HG03135 (cell line): ENCODE measurements at regions not wholly inside any gene's neighbourhood (a gene's known extent, or its start where the extent isn't known, plus 50 kb on each side); places are given as distances from the start of the nearest gene placed in this dataset.
"Not testable (repeated sequence)": the region's sequence is repeated elsewhere in the genome, so short reads cannot be mapped to it uniquely, and the experiment has no call there.

ENCODE experiments used
- ATAC-seq: cut with Tn5 transposase; IDR thresholded peaks from one replicate; pipeline ENCODE4 v1.9.1; 2021; ENCODE audit warnings: mild to moderate bottlenecking, moderate library complexity; ENCODE audit not compliant: unreplicated experiment

DNA sequence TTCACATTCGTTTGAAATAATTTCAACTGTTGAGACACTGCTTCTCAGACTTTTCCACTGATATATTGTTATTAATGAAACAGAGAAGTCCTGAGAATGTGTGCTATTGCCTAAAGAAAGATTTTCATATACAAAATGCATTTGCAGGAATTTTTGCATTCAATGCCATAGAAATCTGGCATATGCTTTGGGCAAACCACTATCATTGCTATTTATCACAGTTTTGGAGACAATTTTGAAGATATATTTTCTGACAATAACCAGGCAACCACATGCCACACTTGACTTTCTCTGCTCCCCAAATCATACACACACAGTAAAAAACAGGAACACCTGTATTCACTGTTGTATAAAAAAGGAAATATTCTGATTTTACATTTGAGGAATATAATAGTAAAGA is 1303.7 kb upstream of the IGFBP7 start:
- ATAC-seq, result no peak

DNA sequence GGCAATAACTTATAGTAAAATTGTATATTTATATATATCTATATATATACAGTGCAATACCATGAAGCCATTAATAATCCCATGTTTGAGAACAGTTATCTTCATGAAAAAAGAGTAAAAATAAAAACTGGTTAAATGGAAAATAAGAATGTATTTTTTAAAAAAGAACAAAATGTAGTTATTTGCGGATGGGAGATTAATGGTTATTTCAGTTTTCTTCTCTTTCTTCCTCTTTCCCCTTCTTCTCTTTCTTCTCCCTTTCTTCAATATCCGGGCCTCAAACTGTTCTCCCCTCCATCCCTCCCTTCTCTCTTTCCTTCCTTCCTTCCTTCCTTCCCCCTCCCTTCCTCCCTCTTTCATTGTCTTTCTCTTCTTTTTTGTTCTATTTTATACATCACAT is 1301.7 kb upstream of the IGFBP7 start:
- ATAC-seq, result no peak

DNA sequence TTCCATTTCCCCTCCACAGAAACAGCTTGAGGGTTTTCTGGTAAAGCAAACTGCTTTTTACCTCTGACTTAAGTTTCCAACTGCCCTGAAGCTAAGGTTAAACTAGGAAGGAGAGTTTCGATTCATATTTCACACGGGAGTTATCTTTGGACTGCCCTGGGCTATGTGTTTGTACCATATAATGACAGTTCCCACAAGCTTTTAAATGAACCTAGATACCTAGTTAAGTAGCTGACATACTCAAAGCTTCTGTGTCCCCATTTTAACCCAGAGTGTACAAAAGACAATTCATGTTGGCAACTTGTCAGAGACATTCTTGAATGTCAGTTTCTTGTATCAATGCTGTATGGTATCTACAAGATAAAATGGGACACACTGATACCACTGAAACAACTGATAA is 1296.6 kb upstream of the IGFBP7 start:
- ATAC-seq, result no peak

DNA sequence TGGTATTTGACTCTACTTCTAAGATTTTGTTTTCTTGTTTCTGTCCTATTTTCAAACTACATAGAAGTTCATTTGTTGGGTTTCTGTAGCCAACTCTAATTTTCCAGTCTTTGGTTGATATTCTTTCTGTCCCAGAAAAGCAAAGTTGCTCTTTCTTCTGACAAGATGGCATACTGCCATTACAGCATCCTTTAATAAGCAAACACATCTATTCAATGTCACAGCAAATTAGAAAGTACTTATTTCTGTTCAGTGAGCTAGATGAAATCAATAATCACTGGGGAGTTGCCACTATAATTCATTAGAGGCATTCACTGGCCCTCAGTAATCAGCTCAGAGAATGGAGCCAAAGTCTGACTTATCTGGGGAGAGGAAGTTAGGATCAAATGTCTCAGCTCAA is 1258.0 kb upstream of the IGFBP7 start:
- no peak for ATAC-seq

DNA sequence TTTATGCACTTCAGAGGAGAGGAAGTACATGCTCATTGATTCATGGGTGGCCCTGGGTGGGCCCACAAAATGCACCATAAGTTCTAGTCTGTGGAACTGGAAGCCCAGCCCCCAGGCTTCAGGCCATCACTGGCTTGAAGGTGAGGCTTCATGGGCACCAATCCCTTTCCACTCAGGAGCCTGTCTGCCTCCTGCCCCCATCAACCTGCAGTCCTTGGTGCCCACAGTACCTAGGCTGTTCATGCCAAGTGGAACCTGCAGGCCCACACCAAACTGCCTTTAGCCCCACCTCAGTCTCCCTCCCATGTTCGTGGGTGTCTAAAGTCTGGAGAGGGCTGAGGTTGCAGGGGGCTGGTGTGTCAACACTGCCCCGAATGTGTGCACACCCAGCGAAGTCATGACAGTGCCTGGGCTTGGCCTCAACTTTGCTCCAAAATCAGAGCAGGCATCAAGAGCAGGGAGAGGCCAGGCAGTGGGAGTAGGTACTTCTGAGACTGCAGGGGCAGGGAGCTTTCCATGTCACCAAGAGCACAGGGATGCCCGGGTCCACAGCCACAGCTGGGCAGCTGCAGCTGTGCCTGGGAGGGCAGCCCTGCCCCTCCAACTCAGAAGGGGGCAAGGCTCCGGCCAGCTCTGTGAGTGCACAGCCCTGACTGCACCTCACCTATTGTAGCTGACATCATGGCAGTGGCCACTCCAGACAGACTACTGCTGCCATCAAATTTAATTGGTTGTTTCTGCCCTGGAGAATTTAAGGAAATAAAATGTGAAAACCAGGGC is 1250.4 kb upstream of the IGFBP7 start:
- ATAC-seq, result no peak

DNA sequence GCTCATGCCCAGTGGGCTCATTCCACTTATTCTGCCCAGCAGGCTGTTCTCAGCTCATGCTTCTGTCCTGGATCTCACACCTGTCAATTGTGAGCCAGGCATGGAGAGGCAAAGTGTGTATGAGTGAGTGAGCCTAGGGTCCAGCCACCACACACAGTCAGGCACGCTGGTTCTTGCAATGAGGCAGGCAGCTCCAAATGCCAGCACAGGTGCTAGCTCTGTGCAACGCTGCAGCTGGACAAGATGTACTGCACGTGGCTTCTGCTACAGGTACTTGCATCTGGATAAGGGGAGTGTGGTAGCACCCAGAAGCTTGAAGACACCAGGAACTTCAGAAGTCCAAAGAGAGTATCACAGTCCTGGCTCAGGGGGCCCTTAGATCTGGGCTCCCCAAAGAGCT is 1249.4 kb upstream of the IGFBP7 start:
- ATAC-seq, result no peak

DNA sequence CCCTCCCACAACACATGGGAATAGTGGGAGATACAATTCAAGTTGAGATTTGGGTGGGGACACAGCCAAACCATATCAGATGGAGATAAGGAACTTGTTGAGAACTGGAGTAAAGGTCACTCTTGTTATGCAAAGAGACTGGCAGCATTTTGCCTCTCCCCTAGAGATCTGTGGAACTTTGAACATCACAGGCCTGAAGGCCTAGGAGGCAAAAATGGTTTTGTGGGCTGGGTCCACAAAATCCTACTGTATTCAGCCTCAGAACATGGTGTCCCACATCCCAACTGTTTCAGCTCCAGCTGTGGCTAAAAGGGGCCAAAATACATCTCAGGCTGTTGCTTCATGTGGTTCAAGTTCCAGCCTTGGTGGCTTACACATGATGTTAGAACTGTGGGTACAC is 1247.8 kb upstream of the IGFBP7 start:
- ATAC-seq, result no peak

DNA sequence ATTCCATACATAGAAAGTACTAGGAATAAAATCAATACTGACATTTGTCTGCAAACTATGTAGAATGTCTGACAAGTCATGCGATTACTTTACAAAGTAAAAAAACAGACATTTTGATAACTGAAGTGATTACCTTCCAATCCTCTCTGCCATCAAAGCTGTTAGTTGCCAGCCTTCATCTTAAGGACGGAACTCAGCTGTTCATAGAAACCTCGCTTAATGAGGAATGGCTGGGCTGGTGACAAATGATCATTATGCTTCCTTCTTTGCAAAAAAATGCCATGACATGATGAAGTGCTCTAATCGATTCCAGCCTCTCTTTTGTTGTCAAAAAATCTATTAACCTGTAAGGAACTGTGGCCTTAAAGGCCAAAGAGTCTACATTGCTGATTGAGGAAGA is 1214.9 kb upstream of the IGFBP7 start:
- ATAC-seq, result no peak

DNA sequence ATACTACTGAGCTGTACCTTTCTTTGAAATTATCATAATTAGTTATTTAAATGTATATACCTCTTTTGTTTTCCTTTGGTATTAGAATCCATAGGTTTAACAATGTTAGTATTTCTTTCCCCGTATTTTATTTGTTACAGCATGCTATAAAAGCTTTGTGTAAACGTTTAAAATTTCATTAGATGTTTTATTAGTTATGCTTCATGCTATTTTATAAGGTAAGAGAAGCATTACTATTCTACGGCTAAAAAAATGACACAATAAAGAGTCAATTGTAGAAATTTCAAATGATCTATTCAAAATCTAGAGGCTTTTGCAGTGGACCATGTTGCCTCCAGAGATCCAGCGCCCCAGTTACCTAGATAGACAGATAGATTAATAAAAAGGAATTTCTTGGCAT is 1203.3 kb upstream of the IGFBP7 start:
- ATAC-seq, result no peak

DNA sequence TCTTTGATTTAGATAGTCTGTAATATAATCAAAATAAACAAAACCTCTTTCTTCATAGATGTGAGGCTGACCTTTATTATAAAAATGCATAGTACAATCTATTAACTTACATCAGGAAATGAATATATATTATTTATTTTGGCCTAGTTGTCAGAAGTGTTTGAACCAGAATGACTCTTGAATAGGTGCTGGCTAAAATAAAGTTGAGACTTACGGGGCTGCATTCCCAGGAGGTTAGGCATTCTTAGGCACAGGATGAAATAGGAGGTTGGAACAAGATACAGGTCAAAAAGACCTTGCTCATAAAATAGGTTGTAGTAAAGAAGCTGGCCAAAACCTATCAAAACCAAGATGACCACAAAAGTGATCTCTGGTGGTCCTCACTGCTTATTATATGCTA is 1193.3 kb upstream of the IGFBP7 start:
- ATAC-seq, result no peak

DNA sequence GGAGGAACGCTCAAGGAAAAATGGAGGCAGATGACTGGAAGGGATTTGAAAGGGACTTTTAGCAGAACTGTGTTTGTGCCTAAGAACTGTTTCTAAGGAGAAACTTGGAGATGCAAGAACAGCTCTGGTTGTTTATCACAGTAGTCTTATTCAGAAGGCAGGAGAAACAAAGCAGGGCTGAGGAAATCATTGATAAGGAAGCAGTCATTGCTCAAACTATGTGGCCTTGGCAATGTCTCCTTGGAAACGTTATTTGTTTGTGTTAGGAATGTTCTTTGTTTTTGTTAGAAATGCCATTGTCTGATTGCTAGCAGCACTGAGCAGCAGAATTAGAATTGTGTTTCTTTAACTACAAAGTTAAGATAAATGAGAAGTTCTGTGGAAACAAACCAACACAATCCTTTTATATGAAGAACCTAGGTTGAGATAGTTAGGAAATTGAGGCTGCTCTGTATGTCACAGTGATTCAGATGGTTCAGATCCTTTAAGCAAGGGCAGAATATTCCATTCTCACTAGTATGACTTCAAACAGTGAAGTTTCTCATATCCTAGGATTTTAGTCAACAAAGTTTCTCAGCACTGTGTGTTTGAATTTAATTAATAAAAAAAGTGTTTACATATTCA is 1191.3 kb upstream of the IGFBP7 start:
- ATAC-seq, result no peak

DNA sequence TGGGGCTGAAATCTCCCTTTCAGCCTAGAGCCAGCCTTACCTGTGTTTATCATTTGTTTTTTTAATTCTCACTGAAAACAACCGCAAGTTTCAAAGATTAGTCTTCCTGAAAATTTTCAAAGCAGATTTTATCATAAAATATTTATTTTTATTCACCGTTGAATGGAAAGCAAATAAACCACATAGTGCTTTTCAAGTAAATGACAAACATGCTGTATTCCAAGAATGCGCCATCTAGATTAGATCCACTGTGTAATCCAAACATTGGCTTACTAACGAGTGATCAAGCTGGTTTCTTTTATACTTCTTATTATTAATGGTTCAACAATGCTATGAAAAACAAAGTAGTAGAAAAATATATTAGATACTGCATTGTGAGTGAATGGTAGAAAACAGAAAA is 1176.2 kb upstream of the IGFBP7 start:
- ATAC-seq, result no peak

DNA sequence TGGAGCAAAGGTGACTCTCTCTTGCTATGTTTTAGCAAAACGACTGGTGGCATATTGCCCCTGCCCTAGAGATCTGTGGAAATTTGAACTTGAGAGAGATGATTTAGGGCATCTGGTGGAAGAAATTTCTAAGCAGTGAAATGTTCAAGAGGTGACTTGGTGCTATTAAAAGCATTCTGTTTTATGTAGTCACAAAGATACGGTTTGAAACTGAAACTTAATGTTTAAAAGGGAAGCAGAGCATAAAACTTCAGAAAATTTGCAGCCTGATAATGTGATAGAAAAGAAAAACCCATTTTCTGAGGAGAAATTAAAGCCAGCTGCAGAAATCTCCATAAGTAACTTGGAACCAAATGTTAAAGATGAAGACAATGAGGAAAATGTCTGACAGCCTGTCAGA is 1170.7 kb upstream of the IGFBP7 start:
- not testable (repeated sequence) for ATAC-seq

DNA sequence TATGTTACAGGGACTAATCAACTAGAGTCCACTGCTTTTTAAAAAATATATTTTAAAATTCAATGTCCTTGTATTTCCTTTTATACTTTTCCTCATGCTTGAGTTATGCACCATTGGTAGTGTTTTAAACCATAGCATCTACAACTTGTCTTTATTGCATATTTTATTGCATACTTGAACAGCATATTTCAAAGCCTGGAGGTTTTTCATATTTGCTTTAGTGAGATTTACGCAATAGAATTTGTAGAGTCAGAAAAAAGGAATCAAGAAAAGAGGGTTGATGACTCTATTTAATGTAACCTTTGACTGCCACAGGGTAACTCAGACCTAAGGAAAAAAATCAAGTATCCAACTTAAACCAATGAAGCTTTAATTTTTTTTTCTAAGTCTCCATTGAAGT is 1165.7 kb upstream of the IGFBP7 start:
- ATAC-seq, result no peak

DNA sequence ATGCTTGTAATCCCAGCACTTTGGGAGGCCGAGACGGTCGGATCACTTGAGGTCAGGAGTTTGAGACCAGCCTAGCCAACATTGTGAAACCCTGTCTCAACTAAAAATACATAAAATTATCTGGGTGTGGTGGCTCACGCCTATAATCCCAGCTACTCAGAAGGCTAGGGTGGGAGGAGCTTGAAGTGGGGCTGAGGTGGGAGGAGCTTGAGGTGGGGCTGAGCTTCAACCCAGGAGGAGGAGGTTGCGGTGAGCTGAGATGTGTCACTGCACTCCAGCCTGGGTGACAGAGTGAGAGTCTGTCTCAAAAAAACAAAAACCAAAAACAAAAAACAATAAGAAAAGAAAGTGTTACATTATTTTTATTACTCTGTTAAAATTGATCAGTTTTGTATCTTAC is 1164.4 kb upstream of the IGFBP7 start:
- ATAC-seq, result no peak

DNA sequence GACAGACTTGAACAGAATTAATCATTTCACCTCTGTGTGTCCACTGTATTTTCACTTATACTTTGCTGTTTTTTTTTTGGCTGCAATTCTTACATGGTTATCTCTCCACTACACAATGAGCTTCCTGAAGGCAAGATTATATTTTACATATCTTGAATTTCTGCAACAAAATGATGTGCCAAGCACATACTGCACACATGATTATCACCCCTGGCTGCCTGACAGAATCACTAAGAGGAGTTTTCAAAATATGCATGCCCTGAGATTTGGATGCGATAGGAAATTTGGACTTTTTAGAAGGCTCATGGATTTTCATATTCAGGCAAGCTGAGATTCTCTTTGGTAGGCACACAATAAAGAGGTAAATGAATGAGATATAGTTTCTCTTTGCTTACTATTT is 1162.1 kb upstream of the IGFBP7 start:
- no peak for ATAC-seq

DNA sequence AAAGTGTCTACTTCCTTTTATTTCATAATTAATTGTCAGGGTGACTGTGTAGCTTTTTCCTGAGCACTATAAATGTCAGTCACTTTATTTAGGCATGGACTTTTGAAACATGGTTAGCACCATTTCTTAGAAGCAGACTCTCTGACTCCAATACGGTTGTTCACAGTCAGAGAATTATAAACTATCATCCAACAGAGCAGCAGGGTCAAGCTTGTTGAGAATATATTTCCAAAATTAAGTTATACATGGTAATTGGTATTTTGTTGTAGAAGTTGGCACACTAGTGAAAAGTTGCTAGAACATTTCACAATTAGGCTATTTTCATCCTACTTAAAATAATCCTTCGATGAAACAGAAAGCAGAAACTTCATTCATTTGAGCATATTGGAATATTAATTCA is 1155.5 kb upstream of the IGFBP7 start:
- no peak for ATAC-seq

DNA sequence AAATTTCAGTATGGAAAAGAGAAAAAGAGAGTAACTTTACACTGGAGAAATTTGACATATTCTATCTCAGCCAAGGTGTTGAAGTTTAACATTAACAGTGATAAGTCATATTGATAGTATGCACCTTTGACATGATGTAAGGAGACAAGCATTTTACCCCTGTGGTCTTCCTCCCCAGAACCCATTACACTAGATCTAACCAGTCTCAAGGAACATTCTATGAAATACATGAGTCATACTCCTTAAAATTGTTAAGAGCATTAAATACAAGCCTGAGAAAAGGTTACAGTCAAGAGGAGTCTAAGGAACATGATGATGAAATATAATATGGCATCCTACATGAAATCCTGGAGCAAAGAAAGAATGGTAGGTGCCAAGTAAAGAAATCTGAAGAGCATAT is 1151.3 kb upstream of the IGFBP7 start:
- ATAC-seq, result no peak

DNA sequence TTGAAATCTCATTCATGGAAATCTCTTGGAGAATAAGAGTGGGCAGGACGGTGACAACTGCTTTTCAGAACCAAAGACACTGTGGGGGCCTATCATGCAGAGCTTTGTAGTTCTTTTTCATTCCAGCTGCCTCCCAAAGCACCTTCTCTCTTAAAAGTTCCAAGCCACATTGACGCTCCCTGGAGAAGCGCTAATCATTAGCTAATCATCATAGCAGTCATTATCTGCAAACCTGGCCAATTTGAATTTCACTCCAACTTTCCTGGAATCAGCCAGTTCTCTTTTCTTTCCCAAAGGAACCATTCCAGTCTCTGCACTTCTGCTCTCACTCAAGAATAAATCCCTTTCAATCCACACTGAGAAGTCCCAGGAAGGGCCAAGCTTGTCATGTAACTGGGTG is 1144.1 kb upstream of the IGFBP7 start:
- no peak for ATAC-seq

DNA sequence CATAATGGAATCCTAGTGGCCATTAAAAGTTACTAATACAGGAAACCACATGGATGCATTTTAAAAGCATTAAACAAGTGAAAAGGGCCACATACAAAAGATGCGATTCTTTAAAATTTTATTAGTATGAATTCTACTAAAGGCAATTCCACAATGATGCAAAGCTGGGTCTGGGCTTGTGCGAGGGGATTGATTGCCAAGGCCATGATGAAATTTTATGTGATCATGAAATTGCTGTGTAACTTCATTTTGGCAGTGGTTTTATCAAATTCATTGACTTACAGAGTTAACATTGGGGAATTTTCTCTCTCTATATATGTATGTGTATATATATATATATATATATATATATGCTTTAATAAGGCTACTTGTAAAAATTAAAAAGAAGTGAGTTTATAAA is 1142.5 kb upstream of the IGFBP7 start:
- ATAC-seq, result no peak

DNA sequence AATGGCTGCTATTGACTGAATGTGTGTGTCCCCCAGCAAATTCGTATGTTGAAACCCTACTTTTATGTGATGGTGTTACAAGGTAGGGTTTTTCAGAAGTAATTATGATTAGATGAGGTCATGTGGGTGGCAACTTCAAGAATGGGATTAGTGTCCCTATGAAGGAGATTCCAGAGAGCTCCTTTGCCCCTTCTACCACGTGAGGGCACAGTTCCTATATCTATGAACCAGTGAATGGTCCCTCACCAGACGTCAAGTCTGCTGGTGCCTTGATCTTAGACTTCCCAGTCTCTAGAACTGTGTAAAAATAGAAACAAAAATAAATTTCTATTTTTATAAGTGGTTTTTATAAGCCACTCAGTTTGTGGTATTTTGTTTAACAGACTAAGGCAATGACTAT is 1137.6 kb upstream of the IGFBP7 start:
- ATAC-seq, result no peak

DNA sequence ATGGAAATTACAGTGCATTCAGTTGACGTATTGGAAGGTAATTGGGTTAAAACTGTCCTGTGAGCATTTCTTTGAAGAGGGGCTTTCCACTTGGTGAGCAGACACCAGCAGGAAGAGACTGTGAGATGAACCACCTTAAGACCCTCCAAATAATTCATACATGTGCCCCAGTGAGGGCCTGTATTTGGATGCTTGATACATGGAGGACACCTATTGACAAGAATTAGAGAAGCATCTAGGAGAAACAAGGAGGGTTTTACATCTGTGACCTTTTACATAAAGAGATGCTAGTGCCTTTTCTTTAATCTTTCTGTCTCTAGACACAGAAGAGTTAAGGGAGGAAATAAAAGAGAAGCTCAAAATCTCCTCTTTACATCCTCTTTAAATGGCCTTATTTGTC is 1115.3 kb upstream of the IGFBP7 start:
- no peak for ATAC-seq

DNA sequence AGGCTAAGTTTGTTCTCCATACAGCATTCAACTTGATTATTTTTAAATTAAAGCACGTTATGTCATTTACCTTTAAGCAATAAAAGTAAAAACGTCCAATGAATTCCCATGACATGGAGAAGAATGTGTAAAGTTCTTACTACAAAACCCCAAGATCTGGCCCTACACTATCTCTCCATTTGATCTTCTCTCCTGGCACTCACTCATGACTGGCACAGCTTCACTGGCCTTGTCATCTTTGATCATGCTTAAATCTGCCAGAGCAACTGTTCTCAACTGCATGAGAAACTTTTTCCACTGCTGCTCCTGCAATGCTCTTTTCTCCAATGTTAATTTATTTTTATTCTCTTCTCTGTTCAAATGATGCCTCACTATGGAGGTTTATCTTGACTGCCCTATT is 1109.0 kb upstream of the IGFBP7 start:
- ATAC-seq, result no peak
